ENCODE measurements at regions not wholly inside any gene's neighbourhood (a gene's known extent, or its start where the extent isn't known, plus 50 kb on each side); places are given as distances from the start of the nearest gene placed in this dataset.

DNA sequence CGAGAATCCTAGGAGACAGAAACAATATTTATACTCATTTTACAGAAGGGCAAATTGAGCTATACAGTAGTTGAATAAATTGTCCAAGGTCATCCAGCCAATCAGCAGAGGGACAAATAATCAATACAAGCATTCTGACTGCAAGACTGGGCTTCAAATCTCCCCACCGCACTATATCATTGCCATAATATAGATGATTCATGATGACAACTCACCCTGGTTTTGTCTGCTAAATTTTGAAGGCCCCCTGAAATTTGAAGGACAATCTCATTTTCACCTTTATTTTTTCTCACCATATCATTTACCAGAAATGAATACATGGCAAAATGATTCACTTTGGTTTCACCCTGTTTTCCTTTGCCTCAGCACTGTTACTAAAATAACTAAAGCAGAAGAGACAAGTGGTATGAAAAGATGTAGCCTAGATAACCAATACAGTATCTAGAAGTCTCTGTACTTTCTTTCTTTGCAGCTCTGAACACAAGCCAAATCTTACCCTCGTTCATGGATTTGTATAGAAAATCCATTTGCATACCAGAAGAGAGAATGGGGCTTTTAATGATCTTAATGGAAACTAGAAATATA is 292.5 kb downstream of the TTLL7 start:
- Mint-ChIP-seq H3K9me3 (ENCODE audit: low read depth, unreplicated experiment) (peaks cover 2% of the 10 kb centered on the region), H3K36me3 (ENCODE audit: insufficient read depth, unreplicated experiment) (no peaks in the 10 kb centered on the region), H3K27ac (ENCODE audit: unreplicated experiment) (no peak overlapping the region), H3K27me3 (ENCODE audit: unreplicated experiment) (no peaks in the 10 kb centered on the region), H3K4me1 (ENCODE audit: low read depth, unreplicated experiment) (no peaks in the 10 kb centered on the region), H3K4me3 (ENCODE audit: low read depth, unreplicated experiment) (no peak overlapping the region)
- no TSS peak for BruUV-seq (replicated peaks)
- no peak for TF ChIP-seq CTCF (IDR thresholded peaks at IDR 0.05; ENCODE audit: unreplicated experiment)
- intact Hi-C loops (cut with micrococcal nuclease; ENCODE audit: unreplicated experiment), result no loop called here
- no peak for DNase-seq
- CTCF ChIA-PET, result no interaction called here

DNA sequence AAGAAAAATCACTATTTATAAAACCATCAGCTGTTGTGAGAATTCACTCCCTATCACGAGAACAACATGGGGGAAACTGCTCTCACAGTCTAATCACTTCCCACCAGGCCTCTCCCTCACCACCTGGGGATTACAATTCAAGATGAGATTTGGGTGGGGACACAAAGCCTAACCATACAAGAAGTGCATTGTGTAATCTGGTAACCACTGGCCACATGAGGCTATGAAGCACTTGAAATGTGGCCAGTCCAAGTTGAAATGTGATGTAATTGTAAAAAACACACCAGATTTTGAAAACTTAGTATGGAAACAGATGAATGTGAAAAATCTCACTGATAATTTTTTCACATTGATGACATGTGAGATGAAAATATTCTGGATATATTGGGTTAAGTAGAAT is 293.8 kb downstream of the TTLL7 start:
- no TSS peak for BruUV-seq (replicated peaks)
- no peak for TF ChIP-seq CTCF (IDR thresholded peaks at IDR 0.05; ENCODE audit: unreplicated experiment)
- H3K9me3 Mint-ChIP-seq (ENCODE audit: low read depth, unreplicated experiment), result peaks cover 2% of the 10 kb centered on the region
- CTCF ChIA-PET, result no interaction called here
- no peaks in the 10 kb centered on the region for H3K4me1 Mint-ChIP-seq (ENCODE audit: low read depth, unreplicated experiment)
- no peaks in the 10 kb centered on the region for H3K36me3 Mint-ChIP-seq (ENCODE audit: insufficient read depth, unreplicated experiment)
- DNase-seq, result no peak
- H3K27me3 Mint-ChIP-seq (ENCODE audit: unreplicated experiment), result no peaks in the 10 kb centered on the region
- H3K27ac Mint-ChIP-seq (ENCODE audit: unreplicated experiment), result no peak overlapping the region
- intact Hi-C loops (cut with micrococcal nuclease; ENCODE audit: unreplicated experiment), result no loop called here
- H3K4me3 Mint-ChIP-seq (ENCODE audit: low read depth, unreplicated experiment), result no peak overlapping the region

- CTCF ChIA-PET, result no interaction called here
- intact Hi-C loops (cut with micrococcal nuclease; ENCODE audit: unreplicated experiment), result no loop called here
- BruUV-seq (replicated peaks), result no TSS peak
Measured at GRCh38 chr1:83704350-83704749, 294.6 kb downstream of the TTLL7 start.

DNA sequence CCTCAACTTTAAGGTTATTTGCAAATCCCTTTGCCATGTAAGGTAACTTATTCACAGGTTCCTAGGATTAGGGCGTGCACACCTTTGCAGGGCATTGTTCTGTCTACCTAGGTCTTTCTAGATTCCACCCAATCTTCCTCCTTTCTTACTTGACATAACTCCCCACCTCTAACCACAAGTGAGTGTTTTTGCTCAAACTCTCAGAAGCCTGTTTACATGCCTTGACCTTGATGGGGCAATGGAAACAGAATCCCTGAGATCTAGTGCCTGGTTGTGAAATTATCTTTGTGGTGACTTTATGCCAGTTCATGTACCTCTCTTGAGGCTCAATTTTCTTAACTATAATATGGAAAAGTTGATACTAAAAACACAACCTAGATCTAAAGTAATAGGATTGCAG is 296.6 kb downstream of the TTLL7 start:
- no peak overlapping the region for H3K4me3 Mint-ChIP-seq (ENCODE audit: low read depth, unreplicated experiment)
- DNase-seq, result no peak
- BruUV-seq (replicated peaks), result no TSS peak
- CTCF ChIA-PET, result no interaction called here
- no peaks in the 10 kb centered on the region for H3K36me3 Mint-ChIP-seq (ENCODE audit: insufficient read depth, unreplicated experiment)
- no peaks in the 10 kb centered on the region for H3K4me1 Mint-ChIP-seq (ENCODE audit: low read depth, unreplicated experiment)
- intact Hi-C loops (cut with micrococcal nuclease; ENCODE audit: unreplicated experiment), result no loop called here
- H3K27me3 Mint-ChIP-seq (ENCODE audit: unreplicated experiment), result peaks cover 6% of the 10 kb centered on the region
- H3K27ac Mint-ChIP-seq (ENCODE audit: unreplicated experiment), result no peak overlapping the region
- H3K9me3 Mint-ChIP-seq (ENCODE audit: low read depth, unreplicated experiment), result peaks cover 2% of the 10 kb centered on the region
- no peak for TF ChIP-seq CTCF (IDR thresholded peaks at IDR 0.05; ENCODE audit: unreplicated experiment)

More at GRCh38 chr1:83704350-83704749, 294.6 kb downstream of the TTLL7 start:
- Mint-ChIP-seq H3K4me3 (ENCODE audit: low read depth, unreplicated experiment) (no peak overlapping the region), H3K4me1 (ENCODE audit: low read depth, unreplicated experiment) (no peaks in the 10 kb centered on the region), H3K9me3 (ENCODE audit: low read depth, unreplicated experiment) (peaks cover 2% of the 10 kb centered on the region), H3K36me3 (ENCODE audit: insufficient read depth, unreplicated experiment) (no peaks in the 10 kb centered on the region), H3K27me3 (ENCODE audit: unreplicated experiment) (no peaks in the 10 kb centered on the region), H3K27ac (ENCODE audit: unreplicated experiment) (no peak overlapping the region)
- no peak for TF ChIP-seq CTCF (IDR thresholded peaks at IDR 0.05; ENCODE audit: unreplicated experiment)
- no peak for DNase-seq
